ENCODE measurements at regions not wholly inside any gene's neighbourhood (a gene's known extent, or its start where the extent isn't known, plus 50 kb on each side); places are given as distances from the start of the nearest gene placed in this dataset.

GRCh38 chr1:73662526-73662925, 535.5 kb downstream of the LRRIQ3 start:
- Histone ChIP-seq H3K4me3 (no peak overlapping the region), H3K27ac (no peak overlapping the region), H3K4me1 (replicated peaks in 1 of 2) (no peaks in the 10 kb centered on the region)
- no peak for ATAC-seq (replicated peaks in 6 of 8)
- in situ Hi-C loops (cut with MboI; ENCODE audit: low pct_unique_long_range_greater_than_20kb in 2 of 9, low sequenced_read_pairs in 9 of 9, unreplicated experiment in 9 of 9): no loop called here
- 25 to 100% (median 81%) methylated on average over 1 to 2 of the region's 2 CpGs for WGBS, 10 experiments

- Histone ChIP-seq H3K27ac (no peak overlapping the region), H3K4me3 (no peak overlapping the region), H3K4me1 (replicated peaks in 1 of 2) (no peaks in the 10 kb centered on the region)
- ATAC-seq (replicated peaks in 6 of 8): peak in 4 of 8 experiments; percentile 18 to 60 (median 41)
- 0 to 92% (median 52%) methylated on average over 1 to 2 of the region's 2 CpGs; no CpG with 5 or more reads in 2 of the 10 experiments for WGBS, 10 experiments
- in situ Hi-C loops (cut with MboI; ENCODE audit: low pct_unique_long_range_greater_than_20kb in 2 of 9, low sequenced_read_pairs in 9 of 9, unreplicated experiment in 9 of 9): no loop called here
Observed at GRCh38 chr1:73659136-73659535, 538.8 kb downstream of the LRRIQ3 start.

GRCh38 chr1:73654714-73655113, 543.3 kb downstream of the LRRIQ3 start:
- in situ Hi-C loops (cut with MboI; ENCODE audit: low pct_unique_long_range_greater_than_20kb in 2 of 9, low sequenced_read_pairs in 9 of 9, unreplicated experiment in 9 of 9): no loop called here
- Histone ChIP-seq H3K27ac (no peak overlapping the region), H3K4me1 (replicated peaks in 1 of 2) (no peaks in the 10 kb centered on the region), H3K4me3 (no peak overlapping the region)
- ATAC-seq (replicated peaks in 6 of 8): peak in 3 of 8 experiments; percentile 58 to 61 (median 58)

- in situ Hi-C loops (cut with MboI; ENCODE audit: low pct_unique_long_range_greater_than_20kb in 2 of 9, low sequenced_read_pairs in 9 of 9, unreplicated experiment in 9 of 9): loop anchor here in 1 of 9 experiments (25.0 kb wide), 1 partner anchor 182 kb away; no protein-coding TSS in a partner anchor
- Histone ChIP-seq H3K4me1 (replicated peaks in 1 of 2) (peaks cover 0 to 4% of the 10 kb centered on the region in 2 donors), H3K27ac (no peak overlapping the region), H3K4me3 (no peak overlapping the region)
- ATAC-seq (replicated peaks in 6 of 8): no peak
Observed at GRCh38 chr1:73644198-73644597, 553.8 kb downstream of the LRRIQ3 start.

GRCh38 chr1:73639494-73639893, 558.5 kb downstream of the LRRIQ3 start:
- ATAC-seq (replicated peaks in 6 of 8): no peak
- in situ Hi-C loops (cut with MboI; ENCODE audit: low pct_unique_long_range_greater_than_20kb in 2 of 9, low sequenced_read_pairs in 9 of 9, unreplicated experiment in 9 of 9): loop anchor here in 1 of 9 experiments (25.0 kb wide), 1 partner anchor 177 kb away; no protein-coding TSS in a partner anchor
- 31 to 100% (median 85%) methylated on average over 1 to 5 of the region's 5 CpGs for WGBS, 10 experiments
- Histone ChIP-seq H3K4me3 (no peak overlapping the region), H3K27ac (no peak overlapping the region), H3K4me1 (replicated peaks in 1 of 2) (no peaks in the 10 kb centered on the region)

- no peak overlapping the region for H3K27ac ChIP-seq
- no peaks in the 10 kb centered on the region for H3K4me1 ChIP-seq (replicated peaks in 1 of 2)
- ATAC-seq (replicated peaks in 6 of 8): no peak
- no peak overlapping the region for H3K4me3 ChIP-seq
- in situ Hi-C loops (cut with MboI; ENCODE audit: low pct_unique_long_range_greater_than_20kb in 2 of 9, low sequenced_read_pairs in 9 of 9, unreplicated experiment in 9 of 9): loop anchor here in 1 of 9 experiments (25.0 kb wide), 1 partner anchor 175 kb away; no protein-coding TSS in a partner anchor
- WGBS, 10 experiments: 0 to 100% (median 77%) methylated on average over 1 to 2 of the region's 2 CpGs
Observed at GRCh38 chr1:73637264-73637663, 560.7 kb downstream of the LRRIQ3 start.

- H3K27ac ChIP-seq: no peak overlapping the region
- WGBS, 10 experiments: 0 to 92% (median 66%) methylated on average over 2 to 3 of the region's 3 CpGs; no CpG with 5 or more reads in 1 of the 10 experiments
- peak in 2 of 8 experiments; percentile 29 to 42 for ATAC-seq (replicated peaks in 6 of 8)
- no peak overlapping the region for H3K4me3 ChIP-seq
- H3K4me1 ChIP-seq (replicated peaks in 1 of 2): no peaks in the 10 kb centered on the region
- in situ Hi-C loops (cut with MboI; ENCODE audit: low pct_unique_long_range_greater_than_20kb in 2 of 9, low sequenced_read_pairs in 9 of 9, unreplicated experiment in 9 of 9): loop anchor here in 1 of 9 experiments (25.0 kb wide), 1 partner anchor 173 kb away; no protein-coding TSS in a partner anchor
Observed at GRCh38 chr1:73635021-73635420, 563.0 kb downstream of the LRRIQ3 start.

GRCh38 chr1:73627723-73628122, 570.3 kb downstream of the LRRIQ3 start:
- Histone ChIP-seq H3K27ac (no peak overlapping the region), H3K4me3 (no peak overlapping the region), H3K4me1 (replicated peaks in 1 of 2) (no peaks in the 10 kb centered on the region)
- no peak for ATAC-seq (replicated peaks in 6 of 8)
- in situ Hi-C loops (cut with MboI; ENCODE audit: low pct_unique_long_range_greater_than_20kb in 2 of 9, low sequenced_read_pairs in 9 of 9, unreplicated experiment in 9 of 9): loop anchor here in 1 of 9 experiments (25.0 kb wide), 1 partner anchor 165 kb away; no protein-coding TSS in a partner anchor

GRCh38 chr1:73626326-73626725, 571.6 kb downstream of the LRRIQ3 start:
- Histone ChIP-seq H3K27ac (no peak overlapping the region), H3K4me3 (no peak overlapping the region), H3K4me1 (replicated peaks in 1 of 2) (no peaks in the 10 kb centered on the region)
- 0 to 100% (median 63%) methylated on average over 1 of the region's 1 CpG; no CpG with 5 or more reads in 5 of the 10 experiments for WGBS, 10 experiments
- in situ Hi-C loops (cut with MboI; ENCODE audit: low pct_unique_long_range_greater_than_20kb in 2 of 9, low sequenced_read_pairs in 9 of 9, unreplicated experiment in 9 of 9): loop anchor here in 1 of 9 experiments (25.0 kb wide), 1 partner anchor 164 kb away; no protein-coding TSS in a partner anchor
- no peak for ATAC-seq (replicated peaks in 6 of 8)

- no peak overlapping the region for H3K27ac ChIP-seq
- 0 to 100% (median 86%) methylated on average over 1 of the region's 1 CpG; no CpG with 5 or more reads in 3 of the 10 experiments for WGBS, 10 experiments
- H3K4me1 ChIP-seq (replicated peaks in 1 of 2): no peaks in the 10 kb centered on the region
- in situ Hi-C loops (cut with MboI; ENCODE audit: low pct_unique_long_range_greater_than_20kb in 2 of 9, low sequenced_read_pairs in 9 of 9, unreplicated experiment in 9 of 9): no loop called here
- no peak overlapping the region for H3K4me3 ChIP-seq
- ATAC-seq (replicated peaks in 6 of 8): no peak
Observed at GRCh38 chr1:73623946-73624345, 574.0 kb downstream of the LRRIQ3 start.

GRCh38 chr1:73617145-73617544, 580.8 kb downstream of the LRRIQ3 start:
- H3K4me3 ChIP-seq: no peak overlapping the region
- H3K27ac ChIP-seq: no peak overlapping the region
- in situ Hi-C loops (cut with MboI; ENCODE audit: low pct_unique_long_range_greater_than_20kb in 2 of 9, low sequenced_read_pairs in 9 of 9, unreplicated experiment in 9 of 9): no loop called here
- peaks cover 0 to 1% of the 10 kb centered on the region in 2 donors for H3K4me1 ChIP-seq (replicated peaks in 1 of 2)
- WGBS, 10 experiments: 20 to 91% (median 66%) methylated on average over 1 to 4 of the region's 4 CpGs; no CpG with 5 or more reads in 5 of the 10 experiments
- ATAC-seq (replicated peaks in 6 of 8): no peak

GRCh38 chr1:73611681-73612080, 586.3 kb downstream of the LRRIQ3 start:
- H3K4me1 ChIP-seq (replicated peaks in 1 of 2): peaks cover 0 to 20% of the 10 kb centered on the region in 2 donors
- ATAC-seq (replicated peaks in 6 of 8): peak in 3 of 8 experiments; percentile 22 to 45 (median 29)
- no peak overlapping the region for H3K4me3 ChIP-seq
- in situ Hi-C loops (cut with MboI; ENCODE audit: low pct_unique_long_range_greater_than_20kb in 2 of 9, low sequenced_read_pairs in 9 of 9, unreplicated experiment in 9 of 9): no loop called here
- H3K27ac ChIP-seq: no peak overlapping the region

- WGBS, 10 experiments: 0 to 71% (median 43%) methylated on average over 1 to 2 of the region's 2 CpGs; no CpG with 5 or more reads in 1 of the 10 experiments
- Histone ChIP-seq H3K4me3 (no peak overlapping the region), H3K27ac (no peak overlapping the region), H3K4me1 (replicated peaks in 1 of 2) (peaks cover 0 to 6% of the 10 kb centered on the region in 2 donors)
- in situ Hi-C loops (cut with MboI; ENCODE audit: low pct_unique_long_range_greater_than_20kb in 2 of 9, low sequenced_read_pairs in 9 of 9, unreplicated experiment in 9 of 9): no loop called here
- peak in 2 of 8 experiments; percentile 32 to 39 for ATAC-seq (replicated peaks in 6 of 8)
Observed at GRCh38 chr1:73604739-73605138, 593.2 kb downstream of the LRRIQ3 start.

GRCh38 chr1:73604211-73604610, 593.8 kb downstream of the LRRIQ3 start:
- no peak for ATAC-seq (replicated peaks in 6 of 8)
- H3K27ac ChIP-seq: no peak overlapping the region
- WGBS, 10 experiments: 0 to 93% (median 75%) methylated on average over 1 of the region's 1 CpG; no CpG with 5 or more reads in 1 of the 10 experiments
- in situ Hi-C loops (cut with MboI; ENCODE audit: low pct_unique_long_range_greater_than_20kb in 2 of 9, low sequenced_read_pairs in 9 of 9, unreplicated experiment in 9 of 9): no loop called here
- H3K4me3 ChIP-seq: no peak overlapping the region
- peaks cover 0 to 6% of the 10 kb centered on the region in 2 donors for H3K4me1 ChIP-seq (replicated peaks in 1 of 2)
